CD14-positive monocyte (primary cell): ENCODE measurements at regions not wholly inside any gene's neighbourhood (a gene's known extent, or its start where the extent isn't known, plus 50 kb on each side); places are given as distances from the start of the nearest gene placed in this dataset.

Experiments used
- DNase-seq, 3 donors: peaks; one replicate each; pipeline ENCODE4 v3.0.0-alpha.2; 2011 to 2022
- H2AFZ ChIP-seq: 2 replicates; pipeline ENCODE4 v1.6.0; 2012; ENCODE audit warnings: mild to moderate bottlenecking, low read depth, low read length, inconsistent platforms; ENCODE audit not compliant: insufficient read depth, poor library complexity, severe bottlenecking
- H3K27ac ChIP-seq, 2 donors: 1 replicate in 1 of 2; 2 replicates in 1 of 2; pipeline ENCODE4 v1.5.1; 2012 to 2013; ENCODE audit warnings: low read length in 2 of 2, control low read depth in 1 of 2, inconsistent platforms in 1 of 2, low read depth in 1 of 2, mild to moderate bottlenecking in 1 of 2
- H3K27me3 ChIP-seq, 2 donors: one replicate each; pipeline versions ENCODE4 v1.6.0 to v1.6.1; 2011 to 2013; ENCODE audit warnings: low read length in 2 of 2; ENCODE audit not compliant: control insufficient read depth in 2 of 2, insufficient read depth in 2 of 2
- H3K36me3 ChIP-seq, 2 donors: replicated peaks in 1 of 2; 1 replicate in 1 of 2; 2 replicates in 1 of 2; pipeline versions ENCODE4 v1.5.1 to v1.6.1; 2012 to 2013; ENCODE audit warnings: low read length in 2 of 2, control low read depth in 1 of 2, inconsistent platforms in 1 of 2, mild to moderate bottlenecking in 1 of 2; ENCODE audit not compliant: insufficient read depth in 2 of 2, control insufficient read depth in 1 of 2
- H3K4me1 ChIP-seq, 2 donors: 1 replicate in 1 of 2; 2 replicates in 1 of 2; pipeline versions ENCODE4 v1.5.1 to v1.6.1; 2012 to 2013; ENCODE audit warnings: low read length in 2 of 2, control low read depth in 1 of 2, inconsistent platforms in 1 of 2, mild to moderate bottlenecking in 1 of 2, moderate library complexity in 1 of 2; ENCODE audit not compliant: insufficient read depth in 2 of 2, control insufficient read depth in 1 of 2
- H3K4me2 ChIP-seq: replicated peaks from 2 replicates; pipeline ENCODE3; 2012; ENCODE audit warnings: low read length, moderate library complexity, mild to moderate bottlenecking; ENCODE audit not compliant: poor library complexity, severe bottlenecking; ENCODE audit errors: extremely low read depth
- H3K4me3 ChIP-seq, 3 experiments: fragments of 200-600 bp in 1 of 3; sonication (generic) in 1 of 3; replicated peaks in 1 of 3; 1 replicate in 2 of 3; 2 replicates in 1 of 3; pipeline ENCODE4 v1.5.1; 2011 to 2013; ENCODE audit warnings: low read length in 3 of 3, mild to moderate bottlenecking in 3 of 3, control low read depth in 2 of 3, low read depth in 2 of 3, inconsistent platforms in 1 of 3, moderate library complexity in 1 of 3
- H3K79me2 ChIP-seq: 2 replicates; pipeline ENCODE4 v1.6.0; 2012; ENCODE audit warnings: mild to moderate bottlenecking, control low read depth, inconsistent platforms, low read length, moderate library complexity; ENCODE audit not compliant: insufficient read depth
- H3K9ac ChIP-seq: 2 replicates; pipeline ENCODE4 v1.6.0; 2017; ENCODE audit warnings: low read length, mild to moderate bottlenecking; ENCODE audit not compliant: insufficient read depth, poor library complexity, severe bottlenecking
- H3K9me3 ChIP-seq, 2 donors: replicated peaks in 1 of 2; 1 replicate in 1 of 2; 2 replicates in 1 of 2; pipeline versions ENCODE4 v1.5.1 to v1.6.1; 2012 to 2013; ENCODE audit warnings: low read length in 2 of 2, control low read depth in 1 of 2; ENCODE audit not compliant: control insufficient read depth in 1 of 2, insufficient read depth in 1 of 2
- H4K20me1 ChIP-seq: 2 replicates; pipeline ENCODE4 v1.6.0; 2012; ENCODE audit warnings: mild to moderate bottlenecking, low read length, control low read depth, moderate library complexity; ENCODE audit not compliant: insufficient read depth
- H3K27ac Mint-ChIP-seq, 7 donors: one replicate each; pipeline ENCODE4 v1.8.0; 2020; ENCODE audit warnings: mild to moderate bottlenecking in 7 of 7, mixed read lengths in 7 of 7, moderate library complexity in 6 of 7, inconsistent platforms in 2 of 7
- H3K27me3 Mint-ChIP-seq, 3 donors: one replicate each; pipeline ENCODE4 v1.8.0; 2021 to 2022; ENCODE audit warnings: low read depth in 3 of 3, mild to moderate bottlenecking in 3 of 3, mixed read lengths in 3 of 3, moderate library complexity in 3 of 3, inconsistent platforms in 1 of 3
- H3K36me3 Mint-ChIP-seq, 2 donors: one replicate each; pipeline ENCODE4 v1.8.0; 2020; ENCODE audit warnings: mixed read lengths in 2 of 2, inconsistent platforms in 1 of 2, mild to moderate bottlenecking in 1 of 2
- H3K4me1 Mint-ChIP-seq: one replicate; pipeline ENCODE4 v1.8.0; 2020; ENCODE audit warnings: mild to moderate bottlenecking, mixed read lengths
- H3K4me3 Mint-ChIP-seq, 2 donors: one replicate each; pipeline ENCODE4 v1.8.0; 2020; ENCODE audit warnings: mild to moderate bottlenecking in 2 of 2, mixed read lengths in 2 of 2, moderate library complexity in 1 of 2
- H3K9me3 Mint-ChIP-seq, 7 donors: one replicate each; pipeline ENCODE4 v1.8.0; 2020 to 2022; ENCODE audit warnings: mixed read lengths in 7 of 7, mild to moderate bottlenecking in 6 of 7, moderate library complexity in 6 of 7, inconsistent platforms in 2 of 7
- WGBS: methylation state at CpG from one replicate; pipeline ENCODE4 v1.1.5; 2013; ENCODE audit warnings: missing lambda C conversion rate; ENCODE audit not compliant: insufficient coverage; 5-methylcytosine and 5-hydroxymethylcytosine counted together
- intact Hi-C, 2 donors: fragments of 100-400 bp; cut with micrococcal nuclease; formaldehyde crosslinking; loops; one replicate each; pipeline versions ENCODE4 v1.15.0 to v1.15.1; 2023
- TF ChIP-seq, protein P1 (sequence below): fragments of 200-600 bp; IDR thresholded peaks from one replicate; pipeline ENCODE4 v1.8.0; 2022; ENCODE audit warnings: antibody characterized with exemption, mild to moderate bottlenecking

GRCh38 chr16:51892293-51893007 is 654.5 kb downstream of the TOX3 start:
- H2AFZ ChIP-seq, result no peak overlapping the region
- TF ChIP-seq, protein P1, sequence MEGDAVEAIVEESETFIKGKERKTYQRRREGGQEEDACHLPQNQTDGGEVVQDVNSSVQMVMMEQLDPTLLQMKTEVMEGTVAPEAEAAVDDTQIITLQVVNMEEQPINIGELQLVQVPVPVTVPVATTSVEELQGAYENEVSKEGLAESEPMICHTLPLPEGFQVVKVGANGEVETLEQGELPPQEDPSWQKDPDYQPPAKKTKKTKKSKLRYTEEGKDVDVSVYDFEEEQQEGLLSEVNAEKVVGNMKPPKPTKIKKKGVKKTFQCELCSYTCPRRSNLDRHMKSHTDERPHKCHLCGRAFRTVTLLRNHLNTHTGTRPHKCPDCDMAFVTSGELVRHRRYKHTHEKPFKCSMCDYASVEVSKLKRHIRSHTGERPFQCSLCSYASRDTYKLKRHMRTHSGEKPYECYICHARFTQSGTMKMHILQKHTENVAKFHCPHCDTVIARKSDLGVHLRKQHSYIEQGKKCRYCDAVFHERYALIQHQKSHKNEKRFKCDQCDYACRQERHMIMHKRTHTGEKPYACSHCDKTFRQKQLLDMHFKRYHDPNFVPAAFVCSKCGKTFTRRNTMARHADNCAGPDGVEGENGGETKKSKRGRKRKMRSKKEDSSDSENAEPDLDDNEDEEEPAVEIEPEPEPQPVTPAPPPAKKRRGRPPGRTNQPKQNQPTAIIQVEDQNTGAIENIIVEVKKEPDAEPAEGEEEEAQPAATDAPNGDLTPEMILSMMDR, result no peak

DNA sequence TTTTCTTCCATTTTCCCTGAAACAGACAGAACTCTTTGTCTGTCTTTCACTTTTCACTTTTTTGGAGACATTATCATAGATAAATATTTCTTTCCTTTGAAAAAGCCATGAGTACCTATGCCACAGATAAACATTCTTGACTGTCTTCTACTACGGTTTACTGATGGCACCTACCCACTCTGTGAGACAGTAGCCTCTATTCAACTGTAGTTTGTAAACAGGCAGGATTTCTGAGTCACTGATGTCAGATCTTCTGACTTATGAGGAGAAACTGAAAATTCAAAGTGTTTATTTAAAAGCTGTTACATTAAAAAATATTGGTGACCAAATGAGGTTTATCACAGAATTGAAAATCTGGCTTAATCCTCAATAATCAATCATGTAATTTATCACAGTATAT is 658.4 kb downstream of the TOX3 start:
- WGBS, result no CpG with 5 or more reads among the region's 1 CpG

More at GRCh38 chr16:51892293-51893007, 654.5 kb downstream of the TOX3 start:
- Histone ChIP-seq H3K79me2 (no peaks in the 10 kb centered on the region), H3K4me2 (no peak overlapping the region), H3K27ac (no peak overlapping the region), H4K20me1 (no peaks in the 10 kb centered on the region), H3K9ac (no peak overlapping the region), H3K4me3 (no peak overlapping the region), H3K9me3 (no peaks in the 10 kb centered on the region), H3K36me3 (no peaks in the 10 kb centered on the region), H3K4me1 (no peaks in the 10 kb centered on the region), H3K27me3 (no peaks in the 10 kb centered on the region)
- Mint-ChIP-seq H3K36me3 (no peaks in the 10 kb centered on the region), H3K4me3 (no peak overlapping the region), H3K9me3 (peaks cover 0 to 11% (median 0%) of the 10 kb centered on the region in 7 donors), H3K27me3 (peaks cover 0 to 3% (median 0%) of the 10 kb centered on the region in 3 donors), H3K27ac (no peak overlapping the region), H3K4me1 (no peaks in the 10 kb centered on the region)
- DNase-seq, result no peak
- WGBS, result 80% methylated on average over 6 of the region's 11 CpGs
- intact Hi-C loops, result no loop called here

More for the DNA sequence above, 658.4 kb downstream of the TOX3 start:
- Histone ChIP-seq H3K27me3 (no peaks in the 10 kb centered on the region), H3K36me3 (no peaks in the 10 kb centered on the region), H2AFZ (no peak overlapping the region), H3K4me2 (no peak overlapping the region), H3K79me2 (no peaks in the 10 kb centered on the region), H3K4me1 (no peaks in the 10 kb centered on the region), H3K27ac (no peak overlapping the region), H4K20me1 (no peaks in the 10 kb centered on the region), H3K9me3 (no peaks in the 10 kb centered on the region), H3K9ac (no peak overlapping the region), H3K4me3 (no peak overlapping the region)
- Mint-ChIP-seq H3K36me3 (no peaks in the 10 kb centered on the region), H3K4me3 (no peak overlapping the region), H3K27ac (no peak overlapping the region), H3K27me3 (peaks cover 0 to 4% (median 2%) of the 10 kb centered on the region in 3 donors), H3K4me1 (no peaks in the 10 kb centered on the region), H3K9me3 (peaks cover 0 to 6% (median 0%) of the 10 kb centered on the region in 7 donors)
- DNase-seq, result no peak
- intact Hi-C loops, result no loop called here
- TF ChIP-seq, protein P1, result no peak
